ENCODE measurements at regions not wholly inside any gene's neighbourhood (a gene's known extent, or its start where the extent isn't known, plus 50 kb on each side); places are given as distances from the start of the nearest gene placed in this dataset.

DNA sequence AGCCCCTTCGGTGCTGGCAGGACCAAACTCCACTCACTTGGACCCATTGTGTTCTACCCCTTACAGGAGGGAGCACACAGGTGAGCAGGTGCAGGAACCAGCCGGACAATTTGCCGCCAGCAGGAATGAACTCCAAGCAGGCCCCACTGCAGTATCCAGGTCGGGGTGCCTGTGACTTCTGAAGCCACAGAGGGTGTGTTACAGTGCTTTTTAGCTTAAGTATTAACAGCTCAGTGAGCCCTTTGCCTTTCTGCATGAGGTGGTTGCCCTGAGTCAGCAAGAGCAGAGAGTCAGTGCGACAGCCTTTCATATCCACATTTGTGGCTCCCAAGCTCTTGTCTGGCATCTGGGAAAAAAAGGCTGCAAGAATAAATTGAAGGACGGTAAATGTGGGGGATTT, 366.6 kb upstream of the LRRC4C start:
- TF ChIP-seq, protein P1, sequence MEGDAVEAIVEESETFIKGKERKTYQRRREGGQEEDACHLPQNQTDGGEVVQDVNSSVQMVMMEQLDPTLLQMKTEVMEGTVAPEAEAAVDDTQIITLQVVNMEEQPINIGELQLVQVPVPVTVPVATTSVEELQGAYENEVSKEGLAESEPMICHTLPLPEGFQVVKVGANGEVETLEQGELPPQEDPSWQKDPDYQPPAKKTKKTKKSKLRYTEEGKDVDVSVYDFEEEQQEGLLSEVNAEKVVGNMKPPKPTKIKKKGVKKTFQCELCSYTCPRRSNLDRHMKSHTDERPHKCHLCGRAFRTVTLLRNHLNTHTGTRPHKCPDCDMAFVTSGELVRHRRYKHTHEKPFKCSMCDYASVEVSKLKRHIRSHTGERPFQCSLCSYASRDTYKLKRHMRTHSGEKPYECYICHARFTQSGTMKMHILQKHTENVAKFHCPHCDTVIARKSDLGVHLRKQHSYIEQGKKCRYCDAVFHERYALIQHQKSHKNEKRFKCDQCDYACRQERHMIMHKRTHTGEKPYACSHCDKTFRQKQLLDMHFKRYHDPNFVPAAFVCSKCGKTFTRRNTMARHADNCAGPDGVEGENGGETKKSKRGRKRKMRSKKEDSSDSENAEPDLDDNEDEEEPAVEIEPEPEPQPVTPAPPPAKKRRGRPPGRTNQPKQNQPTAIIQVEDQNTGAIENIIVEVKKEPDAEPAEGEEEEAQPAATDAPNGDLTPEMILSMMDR (IDR thresholded peaks at IDR 0.05; ENCODE audit: insufficient read depth, low read depth, low read length): no peak
- TF ChIP-seq EZH2 (IDR thresholded peaks at IDR 0.05; ENCODE audit: insufficient read depth, low read length): no peak
